Liver (tissue), 8 donors: ENCODE measurements at regions not wholly inside any gene's neighbourhood (a gene's known extent, or its start where the extent isn't known, plus 50 kb on each side); places are given as distances from the start of the nearest gene placed in this dataset.

ENCODE experiments used
- DNase-seq: peaks from one replicate; pipeline ENCODE4 v3.0.0-alpha.2; 2017; ENCODE audit warnings: low spot score
- H3K27ac ChIP-seq, 2 donors: one replicate each; pipeline ENCODE4 v1.7.0; 2013; ENCODE audit warnings: inconsistent platforms in 2 of 2, low read length in 2 of 2, control low read depth in 1 of 2, low read depth in 1 of 2, mild to moderate bottlenecking in 1 of 2
- H3K27me3 ChIP-seq, 4 donors: one replicate each; pipeline versions ENCODE4 v1.6.1 to v1.7.0; 2013; ENCODE audit warnings: low read length in 3 of 4, inconsistent platforms in 1 of 4, mild to moderate bottlenecking in 1 of 4, moderate library complexity in 1 of 4; ENCODE audit not compliant: control insufficient read depth in 4 of 4, insufficient read depth in 4 of 4
- H3K36me3 ChIP-seq, 4 donors: one replicate each; pipeline versions ENCODE4 v1.6.1 to v1.7.0; 2013; ENCODE audit warnings: low read length in 3 of 4, mild to moderate bottlenecking in 3 of 4, low read depth in 1 of 4, moderate library complexity in 1 of 4; ENCODE audit not compliant: control insufficient read depth in 4 of 4, insufficient read depth in 3 of 4
- H3K4me1 ChIP-seq, 4 donors: one replicate each; pipeline versions ENCODE4 v1.6.1 to v1.7.0; 2013; ENCODE audit warnings: low read length in 3 of 4, mild to moderate bottlenecking in 3 of 4, moderate library complexity in 1 of 4; ENCODE audit not compliant: control insufficient read depth in 4 of 4, insufficient read depth in 4 of 4
- H3K4me3 ChIP-seq, 3 donors: one replicate each; pipeline versions ENCODE4 v1.6.1 to v1.7.0; 2013; ENCODE audit warnings: low read length in 3 of 3, control low read depth in 1 of 3, low read depth in 1 of 3, mild to moderate bottlenecking in 1 of 3
- H3K9ac ChIP-seq, 2 donors: one replicate each; pipeline ENCODE4 v1.7.0; 2013; ENCODE audit warnings: low read length in 2 of 2, mild to moderate bottlenecking in 2 of 2, moderate library complexity in 2 of 2, control low read depth in 1 of 2, low read depth in 1 of 2
- H3K9me3 ChIP-seq, 4 donors: one replicate each; pipeline versions ENCODE4 v1.6.1 to v1.7.0; 2013; ENCODE audit warnings: low read length in 3 of 4; ENCODE audit not compliant: control insufficient read depth in 4 of 4
- CTCF ChIP-seq: fragments of 150-350 bp; IDR thresholded peaks from 2 replicates; pipeline ENCODE4 v1.5.1; 2017; ENCODE audit warnings: improper control_type of control experiment, low read depth, low read length; ENCODE audit not compliant: missing input control
- FOXA1 ChIP-seq: IDR thresholded peaks from 2 replicates; pipeline ENCODE4 v1.6.1; 2016; ENCODE audit warnings: antibody characterized with exemption
- FOXA2 ChIP-seq: IDR thresholded peaks from 2 replicates; pipeline ENCODE4 v1.6.1; 2016; ENCODE audit warnings: antibody characterized with exemption
- GABPA ChIP-seq, 2 donors: IDR thresholded peaks in 1 of 2; conservative IDR thresholded peaks in 1 of 2; 2 replicates each; pipeline ENCODE4 v1.6.1; 2016; ENCODE audit warnings: antibody characterized with exemption in 2 of 2, mild to moderate bottlenecking in 1 of 2, moderate library complexity in 1 of 2
- HNF4A ChIP-seq, 2 donors: conservative IDR thresholded peaks; 2 replicates each; pipeline ENCODE4 v1.6.1; 2016; ENCODE audit warnings: antibody characterized with exemption in 2 of 2, mild to moderate bottlenecking in 2 of 2
- HNF4G ChIP-seq: IDR thresholded peaks from 2 replicates; pipeline ENCODE4 v1.6.1; 2016; ENCODE audit warnings: antibody characterized with exemption
- JUND ChIP-seq, 2 donors: IDR thresholded peaks; 2 replicates each; pipeline ENCODE4 v1.6.1; 2016; ENCODE audit warnings: antibody characterized with exemption in 2 of 2
- MAX ChIP-seq: IDR thresholded peaks from 2 replicates; pipeline ENCODE4 v1.6.1; 2016; ENCODE audit warnings: antibody characterized with exemption
- NR2F2 ChIP-seq: IDR thresholded peaks from 2 replicates; pipeline ENCODE4 v1.6.1; 2016; ENCODE audit warnings: antibody characterized with exemption
- RAD21 ChIP-seq, 2 donors: IDR thresholded peaks; 2 replicates each; pipeline ENCODE4 v1.6.1; 2016; ENCODE audit warnings: antibody characterized with exemption in 2 of 2, mild to moderate bottlenecking in 2 of 2
- RXRA ChIP-seq, 2 donors: IDR thresholded peaks; 2 replicates each; pipeline ENCODE4 v1.6.1; 2017 to 2018; ENCODE audit warnings: antibody characterized with exemption in 2 of 2, mild to moderate bottlenecking in 1 of 2
- SP1 ChIP-seq: IDR thresholded peaks from 2 replicates; pipeline ENCODE4 v1.6.1; 2018; ENCODE audit warnings: antibody characterized with exemption, mild to moderate bottlenecking
- YY1 ChIP-seq: IDR thresholded peaks from 2 replicates; pipeline ENCODE4 v1.6.1; 2016; ENCODE audit warnings: antibody characterized with exemption, mild to moderate bottlenecking
- ZBTB33 ChIP-seq: IDR thresholded peaks from 2 replicates; pipeline ENCODE4 v1.6.1; 2016; ENCODE audit warnings: antibody characterized with exemption
- WGBS: extraction: QIAGEN DNeasy Blood & Tissue Kit; methylation state at CpG from one replicate; pipeline ENCODE4 v1.1.7; 2013; 5-methylcytosine and 5-hydroxymethylcytosine counted together
- donor health status: healthy.
- donor health status: healthy.
- donor health status: healthy.
- donor health status: healthy.
- donor health status: healthy.

- no peak overlapping the region for H3K27ac ChIP-seq
- WGBS = 71% methylated on average over 15 of the region's 15 CpGs
- peak; percentile 27 for DNase-seq
Observed at GRCh38 chr1:22287946-22288520, 145.1 kb upstream of the WNT4 start.

GRCh38 chr1:22288593-22289241, 145.8 kb upstream of the WNT4 start:
- no peaks in the 10 kb centered on the region for H3K4me1 ChIP-seq
- no peaks in the 10 kb centered on the region for H3K27me3 ChIP-seq
- H3K9ac ChIP-seq = no peak overlapping the region
- peak; percentile 26 for DNase-seq
- H3K36me3 ChIP-seq = no peaks in the 10 kb centered on the region
- TF ChIP-seq SP1 (no peak), RAD21 (IDR thresholded peaks at IDR 0.05) (no peak)
- H3K9me3 ChIP-seq = no peaks in the 10 kb centered on the region
- no peak overlapping the region for H3K4me3 ChIP-seq
- H3K27ac ChIP-seq = no peak overlapping the region
- 81% methylated on average over 4 of the region's 4 CpGs for WGBS

More at GRCh38 chr1:22287946-22288520, 145.1 kb upstream of the WNT4 start:
- H3K36me3 ChIP-seq = no peaks in the 10 kb centered on the region
- H3K9me3 ChIP-seq = no peaks in the 10 kb centered on the region
- H3K4me3 ChIP-seq = no peak overlapping the region
- TF ChIP-seq CTCF = no peak
- no peak for TF ChIP-seq ZBTB33
- no peak for TF ChIP-seq NR2F2
- TF ChIP-seq JUND (IDR thresholded peaks at IDR 0.05) = no peak
- no peak for TF ChIP-seq FOXA1
- TF ChIP-seq YY1 = no peak
- no peak overlapping the region for H3K9ac ChIP-seq
- no peaks in the 10 kb centered on the region for H3K4me1 ChIP-seq
- no peaks in the 10 kb centered on the region for H3K27me3 ChIP-seq

- DNase-seq = peak; percentile 25
- Histone ChIP-seq H3K27me3 (no peaks in the 10 kb centered on the region), H3K9ac (no peak overlapping the region), H3K27ac (no peak overlapping the region), H3K4me3 (no peak overlapping the region), H3K9me3 (no peaks in the 10 kb centered on the region), H3K4me1 (no peaks in the 10 kb centered on the region), H3K36me3 (no peaks in the 10 kb centered on the region)
- 80% methylated on average over 11 of the region's 11 CpGs for whole genome bisulfite sequencing
- no peak for TF ChIP-seq FOXA1
- no peak for TF ChIP-seq RXRA (IDR thresholded peaks at IDR 0.05)
- TF ChIP-seq HNF4G = no peak
- no peak for TF ChIP-seq CTCF
- no peak for TF ChIP-seq RAD21 (IDR thresholded peaks at IDR 0.05)
- TF ChIP-seq MAX = no peak
- no peak for TF ChIP-seq SP1
- TF ChIP-seq YY1 = no peak
- TF ChIP-seq HNF4A (conservative IDR thresholded peaks at IDR 0.05) = no peak
- no peak for TF ChIP-seq JUND (IDR thresholded peaks at IDR 0.05)
- no peak for TF ChIP-seq ZBTB33
- TF ChIP-seq GABPA (IDR thresholded peaks at IDR 0.05 in 1 of 2, conservative IDR thresholded peaks at IDR 0.05 in 1 of 2) = no peak
- no peak for TF ChIP-seq FOXA2
- TF ChIP-seq NR2F2 = no peak
Observed at GRCh38 chr1:22289307-22289995, 146.6 kb upstream of the WNT4 start.
